ENCODE measurements at regions not wholly inside any gene's neighbourhood (a gene's known extent, or its start where the extent isn't known, plus 50 kb on each side); places are given as distances from the start of the nearest gene placed in this dataset.

GRCh38 chr5:43985411-43985810 is 382.4 kb downstream of the NNT start:
- no peak overlapping the region for H3K4me3 ChIP-seq
- intact Hi-C loops (cut with DNase I) = no loop called here
- no peaks in the 10 kb centered on the region for H3K4me1 ChIP-seq
- WGBS, 2 donors = 53 to 75% methylated on average over 3 of the region's 3 CpGs
- no peaks in the 10 kb centered on the region for H3K36me3 ChIP-seq
- H3K27me3 ChIP-seq = no peaks in the 10 kb centered on the region
- H3K9me3 ChIP-seq = peaks cover 0 to 4% (median 0%) of the 10 kb centered on the region in 4 donors
- no peak overlapping the region for H3K27ac ChIP-seq
- no peak for DNase-seq
- TF ChIP-seq CTCF (IDR thresholded peaks at IDR 0.05) (no peak), POLR2A (IDR thresholded peaks at IDR 0.05) (no peak), POLR2AphosphoS5 (IDR thresholded peaks at IDR 0.05) (no peak), EP300 (IDR thresholded peaks at IDR 0.05) (no peak)

- intact Hi-C loops (cut with DNase I) = no loop called here
- no peaks in the 10 kb centered on the region for H3K27me3 ChIP-seq
- H3K4me1 ChIP-seq = no peaks in the 10 kb centered on the region
- H3K27ac ChIP-seq = no peak overlapping the region
- 85 to 89% methylated on average over 8 of the region's 8 CpGs for WGBS, 2 donors
- no peak for DNase-seq
- H3K9me3 ChIP-seq = peaks cover 0 to 4% (median 2%) of the 10 kb centered on the region in 4 donors
- no peak for TF ChIP-seq POLR2A (IDR thresholded peaks at IDR 0.05)
- no peak for TF ChIP-seq EP300 (IDR thresholded peaks at IDR 0.05)
- no peak for TF ChIP-seq POLR2AphosphoS5 (IDR thresholded peaks at IDR 0.05)
- no peak for TF ChIP-seq CTCF (IDR thresholded peaks at IDR 0.05)
- H3K36me3 ChIP-seq = no peaks in the 10 kb centered on the region
- no peak overlapping the region for H3K4me3 ChIP-seq
Observed at GRCh38 chr5:43981556-43981955, 378.6 kb downstream of the NNT start.

GRCh38 chr5:43973908-43974307 is 370.9 kb downstream of the NNT start:
- H3K27ac ChIP-seq = no peak overlapping the region
- no peaks in the 10 kb centered on the region for H3K36me3 ChIP-seq
- intact Hi-C loops (cut with DNase I) = no loop called here
- no peaks in the 10 kb centered on the region for H3K27me3 ChIP-seq
- DNase-seq = no peak
- H3K4me3 ChIP-seq = no peak overlapping the region
- peaks cover 0 to 4% (median 0%) of the 10 kb centered on the region in 4 donors for H3K9me3 ChIP-seq
- 84 to 88% methylated on average over 2 of the region's 2 CpGs for WGBS, 2 donors
- H3K4me1 ChIP-seq = no peaks in the 10 kb centered on the region
- TF ChIP-seq POLR2A (IDR thresholded peaks at IDR 0.05) = no peak
- no peak for TF ChIP-seq EP300 (IDR thresholded peaks at IDR 0.05)
- TF ChIP-seq POLR2AphosphoS5 (IDR thresholded peaks at IDR 0.05) = no peak
- TF ChIP-seq CTCF (IDR thresholded peaks at IDR 0.05) = no peak

- WGBS, 2 donors = 84 to 87% methylated on average over 2 of the region's 2 CpGs
- no peak for DNase-seq
- Histone ChIP-seq H3K27ac (no peak overlapping the region), H3K27me3 (no peaks in the 10 kb centered on the region), H3K4me3 (no peak overlapping the region), H3K36me3 (no peaks in the 10 kb centered on the region), H3K4me1 (no peaks in the 10 kb centered on the region), H3K9me3 (peaks cover 0 to 4% (median 0%) of the 10 kb centered on the region in 4 donors)
- intact Hi-C loops (cut with DNase I) = no loop called here
- TF ChIP-seq POLR2A (IDR thresholded peaks at IDR 0.05) (no peak), POLR2AphosphoS5 (IDR thresholded peaks at IDR 0.05) (peak in 1 of 4 donors; percentile 17)
Observed at GRCh38 chr5:43973318-43973717, 370.3 kb downstream of the NNT start.

GRCh38 chr5:43967165-43967564 is 364.2 kb downstream of the NNT start:
- no peak overlapping the region for H3K27ac ChIP-seq
- 74 to 82% methylated on average over 1 of the region's 1 CpG for WGBS, 2 donors
- no peak for DNase-seq
- H3K9me3 ChIP-seq = no peaks in the 10 kb centered on the region
- no peaks in the 10 kb centered on the region for H3K36me3 ChIP-seq
- intact Hi-C loops (cut with DNase I) = no loop called here
- no peaks in the 10 kb centered on the region for H3K4me1 ChIP-seq
- peak in 3 of 4 donors; percentile 46 to 75 (median 52) for TF ChIP-seq POLR2AphosphoS5 (IDR thresholded peaks at IDR 0.05)
- TF ChIP-seq EP300 (IDR thresholded peaks at IDR 0.05) = no peak
- TF ChIP-seq POLR2A (IDR thresholded peaks at IDR 0.05) = no peak
- H3K4me3 ChIP-seq = no peak overlapping the region
- no peaks in the 10 kb centered on the region for H3K27me3 ChIP-seq

- no peaks in the 10 kb centered on the region for H3K27me3 ChIP-seq
- DNase-seq = no peak
- 75 to 82% methylated on average over 2 of the region's 2 CpGs for WGBS, 2 donors
- peaks cover 0 to 4% (median under 1%) of the 10 kb centered on the region in 4 donors for H3K9me3 ChIP-seq
- H3K36me3 ChIP-seq = no peaks in the 10 kb centered on the region
- H3K4me3 ChIP-seq = no peak overlapping the region
- H3K27ac ChIP-seq = no peak overlapping the region
- intact Hi-C loops (cut with DNase I) = no loop called here
- H3K4me1 ChIP-seq = no peaks in the 10 kb centered on the region
- TF ChIP-seq CTCF (IDR thresholded peaks at IDR 0.05) (no peak), EP300 (IDR thresholded peaks at IDR 0.05) (no peak), POLR2A (IDR thresholded peaks at IDR 0.05) (no peak), POLR2AphosphoS5 (IDR thresholded peaks at IDR 0.05) (no peak)
Observed at GRCh38 chr5:43959144-43959543, 356.2 kb downstream of the NNT start.
